K562 (cell line): ENCODE measurements at regions not wholly inside any gene's neighbourhood (a gene's known extent, or its start where the extent isn't known, plus 50 kb on each side); places are given as distances from the start of the nearest gene placed in this dataset.

Experiments used
- ELF4 ChIP-seq: fragments of 450-650 bp; formaldehyde crosslinking; IDR thresholded peaks from 2 replicates; pipeline ENCODE4 v1.4.0; 2022; ENCODE audit warnings: missing genetic modification characterization
- JUNB ChIP-seq: fragments of 450-650 bp; formaldehyde crosslinking; conservative IDR thresholded peaks from 2 replicates; pipeline ENCODE4 v1.4.0; 2020; ENCODE audit warnings: mild to moderate bottlenecking
- JUND ChIP-seq, 2 experiments: IDR thresholded peaks; 2 replicates in 1 of 2; 3 replicates in 1 of 2; pipeline ENCODE4 v1.6.1; 2011; ENCODE audit warnings: borderline replicate concordance in 2 of 2, low read depth in 2 of 2, low read length in 2 of 2, improper control_type of control experiment in 1 of 2, missing biosample characterization in 1 of 2, missing genetic modification characterization in 1 of 2, missing genetic modification reagents in 1 of 2
- KLF16 ChIP-seq: IDR thresholded peaks from 2 replicates; pipeline ENCODE4 v1.6.1; 2016; ENCODE audit warnings: antibody characterized with exemption
- NFRKB ChIP-seq: fragments of 450-650 bp; IDR thresholded peaks from 2 replicates; pipeline ENCODE4 v1.6.1; 2016; ENCODE audit warnings: low read depth
- NFXL1 ChIP-seq: fragments of 450-650 bp; formaldehyde crosslinking; IDR thresholded peaks from 2 replicates; pipeline ENCODE4 v1.4.0; 2021; ENCODE audit warnings: mild to moderate bottlenecking
- NONO ChIP-seq, 2 experiments: fragments of 200-400 bp in 1 of 2; fragments of 450-650 bp in 1 of 2; formaldehyde crosslinking in 1 of 2; IDR thresholded peaks; 2 replicates each; pipeline ENCODE4 v1.6.1; 2017; ENCODE audit warnings: low read depth in 2 of 2, mild to moderate bottlenecking in 2 of 2, moderate library complexity in 2 of 2, low read length in 1 of 2
- POLR2A ChIP-seq: fragments of 450-650 bp; conservative IDR thresholded peaks from 2 replicates; pipeline ENCODE4 v1.6.1; 2016
- RAD21 ChIP-seq, 2 experiments: fragments of 250-450 bp in 1 of 2; fragments of 450-650 bp in 1 of 2; sonication (Bioruptor Pico) in 1 of 2; formaldehyde crosslinking in 1 of 2; IDR thresholded peaks in 1 of 2; conservative IDR thresholded peaks in 1 of 2; 2 replicates each; pipeline versions ENCODE4 v1.4.0 to v1.8.0; 2020 to 2022; ENCODE audit warnings: mild to moderate bottlenecking in 2 of 2, moderate library complexity in 1 of 2
- TF ChIP-seq, protein P1 (sequence below), 2 experiments: fragments of 450-650 bp in 1 of 2; IDR thresholded peaks; 2 replicates each; pipeline ENCODE4 v1.6.1; 2011 to 2017; ENCODE audit warnings: low read depth in 2 of 2, antibody characterized with exemption in 1 of 2, borderline replicate concordance in 1 of 2, low read length in 1 of 2, mild to moderate bottlenecking in 1 of 2, mixed read lengths in 1 of 2; ENCODE audit not compliant: control insufficient read depth in 1 of 2
- TF ChIP-seq, protein P2 (sequence below): fragments of 250-450 bp; sonication (Bioruptor Pico); IDR thresholded peaks from 2 replicates; pipeline ENCODE4 v1.8.0; 2021; ENCODE audit warnings: moderate library complexity, mild to moderate bottlenecking, inconsistent platforms
- TF ChIP-seq, protein P3 (sequence below): sonication (generic); formaldehyde crosslinking; IDR thresholded peaks from 2 replicates; pipeline ENCODE4 v1.9.0; 2022; ENCODE audit warnings: mild to moderate bottlenecking, missing genetic modification reagents
- TF ChIP-seq, protein P4 (sequence below): sonication (generic); formaldehyde crosslinking; IDR thresholded peaks from 2 replicates; pipeline ENCODE4 v1.8.1; 2023; ENCODE audit warnings: missing genetic modification reagents, mild to moderate bottlenecking, borderline replicate concordance

DNA sequence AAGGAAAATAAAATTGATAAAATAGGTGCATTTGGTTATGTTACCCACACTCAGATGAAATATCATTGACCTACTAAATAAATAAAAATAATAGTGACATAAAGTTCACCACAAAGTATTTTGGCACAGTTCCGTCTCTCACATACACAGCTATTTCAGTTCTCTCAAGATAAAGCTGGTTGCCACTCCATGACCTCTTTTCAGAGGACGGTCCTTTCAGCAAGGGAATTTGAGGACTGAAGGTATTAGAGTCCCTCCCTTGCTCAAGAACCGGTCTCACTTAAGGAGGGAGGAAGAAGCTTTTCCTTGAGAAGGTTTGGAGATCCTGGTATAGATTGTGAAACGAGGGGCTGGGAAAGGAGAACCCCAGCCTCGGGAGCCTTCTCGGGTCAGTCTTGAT, 285.5 kb upstream of the CFAP20DC start:
- TF ChIP-seq, protein P1, sequence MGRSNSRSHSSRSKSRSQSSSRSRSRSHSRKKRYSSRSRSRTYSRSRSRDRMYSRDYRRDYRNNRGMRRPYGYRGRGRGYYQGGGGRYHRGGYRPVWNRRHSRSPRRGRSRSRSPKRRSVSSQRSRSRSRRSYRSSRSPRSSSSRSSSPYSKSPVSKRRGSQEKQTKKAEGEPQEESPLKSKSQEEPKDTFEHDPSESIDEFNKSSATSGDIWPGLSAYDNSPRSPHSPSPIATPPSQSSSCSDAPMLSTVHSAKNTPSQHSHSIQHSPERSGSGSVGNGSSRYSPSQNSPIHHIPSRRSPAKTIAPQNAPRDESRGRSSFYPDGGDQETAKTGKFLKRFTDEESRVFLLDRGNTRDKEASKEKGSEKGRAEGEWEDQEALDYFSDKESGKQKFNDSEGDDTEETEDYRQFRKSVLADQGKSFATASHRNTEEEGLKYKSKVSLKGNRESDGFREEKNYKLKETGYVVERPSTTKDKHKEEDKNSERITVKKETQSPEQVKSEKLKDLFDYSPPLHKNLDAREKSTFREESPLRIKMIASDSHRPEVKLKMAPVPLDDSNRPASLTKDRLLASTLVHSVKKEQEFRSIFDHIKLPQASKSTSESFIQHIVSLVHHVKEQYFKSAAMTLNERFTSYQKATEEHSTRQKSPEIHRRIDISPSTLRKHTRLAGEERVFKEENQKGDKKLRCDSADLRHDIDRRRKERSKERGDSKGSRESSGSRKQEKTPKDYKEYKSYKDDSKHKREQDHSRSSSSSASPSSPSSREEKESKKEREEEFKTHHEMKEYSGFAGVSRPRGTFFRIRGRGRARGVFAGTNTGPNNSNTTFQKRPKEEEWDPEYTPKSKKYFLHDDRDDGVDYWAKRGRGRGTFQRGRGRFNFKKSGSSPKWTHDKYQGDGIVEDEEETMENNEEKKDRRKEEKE (IDR thresholded peaks at IDR 0.05; ENCODE audit: borderline replicate concordance in 1 of 2, control insufficient read depth in 1 of 2, low read depth in 2 of 2, low read length in 1 of 2) = no peak
- no peak for TF ChIP-seq NFXL1 (CRISPR knock-in tag)
- no peak for TF ChIP-seq POLR2A
- no peak for TF ChIP-seq KLF16
- no peak for TF ChIP-seq NONO (IDR thresholded peaks at IDR 0.05; ENCODE audit: low read depth in 2 of 2, low read length in 1 of 2)
- no peak for TF ChIP-seq ELF4
- TF ChIP-seq, protein P2, sequence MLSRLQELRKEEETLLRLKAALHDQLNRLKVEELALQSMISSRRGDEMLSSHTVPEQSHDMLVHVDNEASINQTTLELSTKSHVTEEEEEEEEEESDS (CRISPR knock-in tag) = no peak
- TF ChIP-seq, protein P3, sequence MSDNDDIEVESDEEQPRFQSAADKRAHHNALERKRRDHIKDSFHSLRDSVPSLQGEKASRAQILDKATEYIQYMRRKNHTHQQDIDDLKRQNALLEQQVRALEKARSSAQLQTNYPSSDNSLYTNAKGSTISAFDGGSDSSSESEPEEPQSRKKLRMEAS (CRISPR knock-in tag) = no peak
- no peak for TF ChIP-seq JUND (IDR thresholded peaks at IDR 0.05; ENCODE audit: borderline replicate concordance, low read depth, low read length)
- no peak for TF ChIP-seq JUND (tag; IDR thresholded peaks at IDR 0.05; ENCODE audit: borderline replicate concordance, low read depth, low read length)
- TF ChIP-seq, protein P4, sequence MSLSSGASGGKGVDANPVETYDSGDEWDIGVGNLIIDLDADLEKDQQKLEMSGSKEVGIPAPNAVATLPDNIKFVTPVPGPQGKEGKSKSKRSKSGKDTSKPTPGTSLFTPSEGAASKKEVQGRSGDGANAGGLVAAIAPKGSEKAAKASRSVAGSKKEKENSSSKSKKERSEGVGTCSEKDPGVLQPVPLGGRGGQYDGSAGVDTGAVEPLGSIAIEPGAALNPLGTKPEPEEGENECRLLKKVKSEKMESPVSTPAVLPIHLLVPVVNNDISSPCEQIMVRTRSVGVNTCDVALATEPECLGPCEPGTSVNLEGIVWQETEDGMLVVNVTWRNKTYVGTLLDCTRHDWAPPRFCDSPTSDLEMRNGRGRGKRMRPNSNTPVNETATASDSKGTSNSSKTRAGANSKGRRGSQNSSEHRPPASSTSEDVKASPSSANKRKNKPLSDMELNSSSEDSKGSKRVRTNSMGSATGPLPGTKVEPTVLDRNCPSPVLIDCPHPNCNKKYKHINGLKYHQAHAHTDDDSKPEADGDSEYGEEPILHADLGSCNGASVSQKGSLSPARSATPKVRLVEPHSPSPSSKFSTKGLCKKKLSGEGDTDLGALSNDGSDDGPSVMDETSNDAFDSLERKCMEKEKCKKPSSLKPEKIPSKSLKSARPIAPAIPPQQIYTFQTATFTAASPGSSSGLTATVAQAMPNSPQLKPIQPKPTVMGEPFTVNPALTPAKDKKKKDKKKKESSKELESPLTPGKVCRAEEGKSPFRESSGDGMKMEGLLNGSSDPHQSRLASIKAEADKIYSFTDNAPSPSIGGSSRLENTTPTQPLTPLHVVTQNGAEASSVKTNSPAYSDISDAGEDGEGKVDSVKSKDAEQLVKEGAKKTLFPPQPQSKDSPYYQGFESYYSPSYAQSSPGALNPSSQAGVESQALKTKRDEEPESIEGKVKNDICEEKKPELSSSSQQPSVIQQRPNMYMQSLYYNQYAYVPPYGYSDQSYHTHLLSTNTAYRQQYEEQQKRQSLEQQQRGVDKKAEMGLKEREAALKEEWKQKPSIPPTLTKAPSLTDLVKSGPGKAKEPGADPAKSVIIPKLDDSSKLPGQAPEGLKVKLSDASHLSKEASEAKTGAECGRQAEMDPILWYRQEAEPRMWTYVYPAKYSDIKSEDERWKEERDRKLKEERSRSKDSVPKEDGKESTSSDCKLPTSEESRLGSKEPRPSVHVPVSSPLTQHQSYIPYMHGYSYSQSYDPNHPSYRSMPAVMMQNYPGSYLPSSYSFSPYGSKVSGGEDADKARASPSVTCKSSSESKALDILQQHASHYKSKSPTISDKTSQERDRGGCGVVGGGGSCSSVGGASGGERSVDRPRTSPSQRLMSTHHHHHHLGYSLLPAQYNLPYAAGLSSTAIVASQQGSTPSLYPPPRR = no peak
- TF ChIP-seq NFRKB = no peak
- no peak for TF ChIP-seq JUNB (CRISPR knock-in tag)
- TF ChIP-seq RAD21 (CRISPR knock-in tag; conservative IDR thresholded peaks at IDR 0.05 in 1 of 2, IDR thresholded peaks at IDR 0.05 in 1 of 2) = no peak
